OCI-LY7 (cell line): ENCODE measurements at regions not wholly inside any gene's neighbourhood (a gene's known extent, or its start where the extent isn't known, plus 50 kb on each side); places are given as distances from the start of the nearest gene placed in this dataset.

Experiments used
- BruUV-seq: library from RNA; stranded (reverse); fragments of 400-500 nt; replicated peaks from 2 replicates; lab custom pipeline; 2021; lab: Mats Ljungman, UMichigan
- CTCF ChIA-PET: fragments of 300-600 bp; sonication (Branson Sonifier 250); formaldehyde crosslinking; loops from one replicate; lab custom pipeline; 2022; ENCODE audit warnings: antibody characterized with exemption; ENCODE audit not compliant: unreplicated experiment; lab: Charles Lee
- POLR2A ChIA-PET: fragments of 300-600 bp; sonication (Branson Sonifier 250); formaldehyde crosslinking; loops from one replicate; lab custom pipeline; 2022; ENCODE audit warnings: antibody characterized with exemption; lab: Charles Lee
- DNase-seq: peaks from one replicate; pipeline ENCODE4 v3.0.0-alpha.2; 2015; ENCODE audit warnings: low spot score
- H2AFZ ChIP-seq: fragments of 200-600 bp; sonication (generic), shearing (Covaris generic); 2 replicates; pipeline ENCODE4 v1.6.1; 2014; ENCODE audit warnings: mild to moderate bottlenecking, antibody characterized with exemption, low read length, moderate library complexity
- H3K27ac ChIP-seq: fragments of 200-600 bp; sonication (generic); 2 replicates; pipeline ENCODE4 v1.5.1; 2014; ENCODE audit warnings: mixed run types, low read depth, mild to moderate bottlenecking, moderate library complexity, low read length, inconsistent platforms; ENCODE audit not compliant: poor library complexity, severe bottlenecking
- H3K36me3 ChIP-seq: fragments of 200-600 bp; sonication (generic); 2 replicates; pipeline ENCODE4 v1.6.1; 2014; ENCODE audit warnings: mild to moderate bottlenecking, antibody characterized with exemption, low read length, moderate library complexity, mixed read lengths; ENCODE audit not compliant: insufficient read depth
- H3K4me1 ChIP-seq: fragments of 200-600 bp; sonication (generic); 2 replicates; pipeline ENCODE4 v1.5.1; 2014; ENCODE audit warnings: mild to moderate bottlenecking, low read length; ENCODE audit not compliant: insufficient read depth, poor library complexity, severe bottlenecking
- H3K4me2 ChIP-seq: fragments of 200-600 bp; sonication (generic); 2 replicates; pipeline ENCODE4 v1.6.1; 2014; ENCODE audit warnings: mild to moderate bottlenecking, low read length
- H3K4me3 ChIP-seq: fragments of 200-600 bp; sonication (generic); 2 replicates; pipeline ENCODE4 v1.5.1; 2014; ENCODE audit warnings: mild to moderate bottlenecking, low read depth, low read length; ENCODE audit not compliant: poor library complexity, severe bottlenecking
- H3K79me2 ChIP-seq: fragments of 200-600 bp; sonication (generic); 2 replicates; pipeline ENCODE4 v1.6.1; 2016; ENCODE audit warnings: low read depth, mild to moderate bottlenecking, low read length, moderate library complexity, mixed read lengths; ENCODE audit not compliant: insufficient read depth
- H3K9me2 ChIP-seq: fragments of 200-600 bp; sonication (generic); 2 replicates; pipeline ENCODE4 v1.6.1; 2016; ENCODE audit warnings: mild to moderate bottlenecking, low read length, mixed read lengths; ENCODE audit not compliant: insufficient read depth
- H3K9me3 ChIP-seq: fragments of 200-600 bp; sonication (generic); 2 replicates; pipeline ENCODE4 v1.6.1; 2014; ENCODE audit warnings: mild to moderate bottlenecking, mixed run types, low read length, mixed read lengths
- H4K20me1 ChIP-seq: fragments of 200-600 bp; sonication (generic); 2 replicates; pipeline ENCODE4 v1.6.1; 2014; ENCODE audit warnings: mild to moderate bottlenecking, antibody characterized with exemption, low read length, moderate library complexity, mixed read lengths; ENCODE audit not compliant: insufficient read depth
- EZH2phosphoT487 ChIP-seq: fragments of 200-600 bp; sonication (generic); IDR thresholded peaks from 2 replicates; pipeline ENCODE4 v1.6.1; 2018; ENCODE audit warnings: low read depth, borderline replicate concordance, mild to moderate bottlenecking, mixed run types, antibody characterized with exemption, low read length, moderate library complexity, mixed read lengths
- intact Hi-C: fragments of 100-400 bp; cut with micrococcal nuclease; formaldehyde crosslinking; loops from one replicate; pipeline ENCODE4 v1.10.0; 2022; ENCODE audit not compliant: unreplicated experiment
- TF ChIP-seq, protein P1 (sequence below): fragments of 200-600 bp; sonication (generic); conservative IDR thresholded peaks from 2 replicates; pipeline ENCODE4 v1.5.1; 2014; ENCODE audit warnings: mild to moderate bottlenecking, antibody characterized with exemption, low read length, moderate library complexity, mixed read lengths

DNA sequence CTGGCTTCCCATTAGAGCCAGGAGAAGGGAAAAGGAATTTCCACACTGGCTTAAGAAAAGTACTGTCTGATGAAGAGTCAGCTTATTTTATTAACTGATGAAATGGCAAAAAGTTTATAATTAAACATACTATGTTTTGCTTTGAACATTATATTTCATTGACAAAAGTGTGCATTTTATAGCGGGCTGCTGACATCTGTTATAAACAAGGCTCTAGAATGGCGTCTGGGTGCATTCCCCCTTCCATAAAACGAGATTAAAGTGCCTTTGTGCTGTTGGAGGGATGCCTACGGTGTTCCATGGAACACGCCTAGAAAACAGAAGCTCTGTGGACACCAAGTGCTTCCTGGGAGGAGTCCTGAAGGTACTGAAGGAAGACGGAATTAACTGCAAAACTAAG, 220.2 kb downstream of the SNX10 start:
- Histone ChIP-seq H3K4me1 (no peaks in the 10 kb centered on the region), H3K9me2 (no peaks in the 10 kb centered on the region), H3K27ac (no peak overlapping the region), H2AFZ (no peak overlapping the region), H3K4me3 (no peak overlapping the region), H3K79me2 (no peaks in the 10 kb centered on the region), H3K36me3 (no peaks in the 10 kb centered on the region), H3K9me3 (no peaks in the 10 kb centered on the region), H4K20me1 (no peaks in the 10 kb centered on the region), H3K4me2 (no peak overlapping the region)
- TF ChIP-seq EZH2phosphoT487 = no peak
- TF ChIP-seq, protein P1, sequence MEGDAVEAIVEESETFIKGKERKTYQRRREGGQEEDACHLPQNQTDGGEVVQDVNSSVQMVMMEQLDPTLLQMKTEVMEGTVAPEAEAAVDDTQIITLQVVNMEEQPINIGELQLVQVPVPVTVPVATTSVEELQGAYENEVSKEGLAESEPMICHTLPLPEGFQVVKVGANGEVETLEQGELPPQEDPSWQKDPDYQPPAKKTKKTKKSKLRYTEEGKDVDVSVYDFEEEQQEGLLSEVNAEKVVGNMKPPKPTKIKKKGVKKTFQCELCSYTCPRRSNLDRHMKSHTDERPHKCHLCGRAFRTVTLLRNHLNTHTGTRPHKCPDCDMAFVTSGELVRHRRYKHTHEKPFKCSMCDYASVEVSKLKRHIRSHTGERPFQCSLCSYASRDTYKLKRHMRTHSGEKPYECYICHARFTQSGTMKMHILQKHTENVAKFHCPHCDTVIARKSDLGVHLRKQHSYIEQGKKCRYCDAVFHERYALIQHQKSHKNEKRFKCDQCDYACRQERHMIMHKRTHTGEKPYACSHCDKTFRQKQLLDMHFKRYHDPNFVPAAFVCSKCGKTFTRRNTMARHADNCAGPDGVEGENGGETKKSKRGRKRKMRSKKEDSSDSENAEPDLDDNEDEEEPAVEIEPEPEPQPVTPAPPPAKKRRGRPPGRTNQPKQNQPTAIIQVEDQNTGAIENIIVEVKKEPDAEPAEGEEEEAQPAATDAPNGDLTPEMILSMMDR = no peak
- POLR2A ChIA-PET = interaction anchor here (0.7 kb wide), 1 partner anchor 21 kb away, joined by 3 read pairs; no protein-coding TSS in a partner anchor
- no peak for DNase-seq
- intact Hi-C loops = no loop called here
- CTCF ChIA-PET = no interaction called here
- BruUV-seq = no TSS peak

- Histone ChIP-seq H3K4me3 (no peak overlapping the region), H3K4me2 (no peak overlapping the region), H3K36me3 (no peaks in the 10 kb centered on the region), H3K79me2 (no peaks in the 10 kb centered on the region), H3K4me1 (no peaks in the 10 kb centered on the region), H2AFZ (no peak overlapping the region), H4K20me1 (no peaks in the 10 kb centered on the region), H3K27ac (no peak overlapping the region), H3K9me2 (no peaks in the 10 kb centered on the region), H3K9me3 (no peaks in the 10 kb centered on the region)
- BruUV-seq = no TSS peak
- intact Hi-C loops = no loop called here
- ChIA-PET CTCF (no interaction called here), POLR2A (interaction anchor here (0.6 kb wide), 1 partner anchor 270 kb away, joined by 3 read pairs; no protein-coding TSS in a partner anchor)
- TF ChIP-seq EZH2phosphoT487 = no peak
- TF ChIP-seq, protein P1 = no peak
- no peak for DNase-seq
Observed at GRCh38 chr7:26512737-26513136, 221.1 kb downstream of the SNX10 start.

GRCh38 chr7:26513948-26514347, 222.3 kb downstream of the SNX10 start:
- no peaks in the 10 kb centered on the region for H4K20me1 ChIP-seq
- ChIA-PET CTCF (no interaction called here), POLR2A (interaction anchor here (0.9 kb wide), 1 partner anchor 18 kb away, joined by 4 read pairs; no protein-coding TSS in a partner anchor)
- H3K36me3 ChIP-seq = no peaks in the 10 kb centered on the region
- H2AFZ ChIP-seq = no peak overlapping the region
- H3K79me2 ChIP-seq = no peaks in the 10 kb centered on the region
- no peak for TF ChIP-seq EZH2phosphoT487
- TF ChIP-seq, protein P1 = no peak
- H3K4me3 ChIP-seq = no peak overlapping the region
- H3K4me1 ChIP-seq = no peaks in the 10 kb centered on the region
- no peak overlapping the region for H3K4me2 ChIP-seq
- no TSS peak for BruUV-seq
- no peaks in the 10 kb centered on the region for H3K9me2 ChIP-seq
- intact Hi-C loops = no loop called here
- H3K27ac ChIP-seq = no peak overlapping the region
- H3K9me3 ChIP-seq = no peaks in the 10 kb centered on the region
- no peak for DNase-seq
